H9 (cell line): ENCODE measurements at regions not wholly inside any gene's neighbourhood (a gene's known extent, or its start where the extent isn't known, plus 50 kb on each side); places are given as distances from the start of the nearest gene placed in this dataset.
A peak's percentile ranks its signal among the peaks of the same experiment; 100 is the strongest.

Experiments
- DNase-seq: peaks from one replicate; pipeline ENCODE4 v3.0.0-alpha.2; 2017
- H2AFZ ChIP-seq: one replicate; pipeline ENCODE4 v1.6.1; 2013; ENCODE audit warnings: mild to moderate bottlenecking, low read length, control low read depth, moderate library complexity
- H2AK5ac ChIP-seq: 2 replicates; pipeline ENCODE4 v1.6.1; 2013; ENCODE audit warnings: low read length, control low read depth, mixed read lengths; ENCODE audit not compliant: insufficient read length
- H2BK120ac ChIP-seq: one replicate; pipeline ENCODE4 v1.6.1; 2013; ENCODE audit warnings: low read depth, mild to moderate bottlenecking, low read length, control low read depth, inconsistent platforms; ENCODE audit not compliant: poor library complexity, severe bottlenecking
- H2BK12ac ChIP-seq: 2 replicates; pipeline ENCODE4 v1.6.1; 2013; ENCODE audit warnings: low read length, control low read depth, mixed read lengths, low read depth; ENCODE audit not compliant: insufficient read length
- H2BK15ac ChIP-seq: 2 replicates; pipeline ENCODE4 v1.6.1; 2013; ENCODE audit warnings: low read depth, low read length, control low read depth
- H2BK20ac ChIP-seq: one replicate; pipeline ENCODE4 v1.6.1; 2013; ENCODE audit warnings: low read depth, mild to moderate bottlenecking, low read length, control low read depth, inconsistent platforms; ENCODE audit not compliant: poor library complexity, severe bottlenecking
- H2BK5ac ChIP-seq: 2 replicates; pipeline ENCODE4 v1.6.1; 2013; ENCODE audit warnings: low read length, control low read depth, mixed read lengths; ENCODE audit not compliant: insufficient read length
- H3K14ac ChIP-seq: 2 replicates; pipeline ENCODE4 v1.6.1; 2013; ENCODE audit warnings: low read length, control low read depth; ENCODE audit not compliant: insufficient read depth
- H3K18ac ChIP-seq: 2 replicates; pipeline ENCODE4 v1.6.1; 2013; ENCODE audit warnings: low read depth, mild to moderate bottlenecking, mixed read lengths, low read length, control low read depth; ENCODE audit not compliant: insufficient read length
- H3K23ac ChIP-seq: 2 replicates; pipeline ENCODE4 v1.6.1; 2013; ENCODE audit warnings: low read length, control low read depth, mixed read lengths, low read depth; ENCODE audit not compliant: insufficient read length
- H3K23me2 ChIP-seq: 2 replicates; pipeline ENCODE4 v1.6.1; 2013; ENCODE audit warnings: low read depth, mild to moderate bottlenecking, mixed read lengths, low read length, control low read depth; ENCODE audit not compliant: insufficient read length, poor library complexity, severe bottlenecking
- H3K27ac ChIP-seq: 2 replicates; pipeline ENCODE4 v1.5.1; 2013; ENCODE audit warnings: low read length, control low read depth, mixed read lengths, low read depth; ENCODE audit not compliant: insufficient read length
- H3K27me3 ChIP-seq: 2 replicates; pipeline ENCODE4 v1.6.1; 2013; ENCODE audit warnings: low read length, control low read depth, inconsistent platforms; ENCODE audit not compliant: insufficient read depth
- H3K4ac ChIP-seq: 2 replicates; pipeline ENCODE4 v1.6.1; 2013; ENCODE audit warnings: low read depth, mild to moderate bottlenecking, control low read depth, inconsistent platforms, low read length, moderate library complexity
- H3K4me1 ChIP-seq: 2 replicates; pipeline ENCODE4 v1.6.1; 2013; ENCODE audit warnings: low read length, control low read depth, inconsistent platforms; ENCODE audit not compliant: insufficient read depth
- H3K4me2 ChIP-seq: 2 replicates; pipeline ENCODE4 v1.6.1; 2013; ENCODE audit warnings: low read length, control low read depth, mixed read lengths; ENCODE audit not compliant: insufficient read length, insufficient read depth
- H3K56ac ChIP-seq: 2 replicates; pipeline ENCODE4 v1.6.1; 2013; ENCODE audit warnings: low read depth, mild to moderate bottlenecking, mixed read lengths, low read length, control low read depth; ENCODE audit not compliant: insufficient read length
- H3K79me1 ChIP-seq: 2 replicates; pipeline ENCODE4 v1.6.1; 2013; ENCODE audit warnings: low read depth, mild to moderate bottlenecking, moderate library complexity, low read length, control low read depth, inconsistent platforms; ENCODE audit not compliant: insufficient read depth, poor library complexity, severe bottlenecking
- H3K79me2 ChIP-seq: 2 replicates; pipeline ENCODE4 v1.6.1; 2013; ENCODE audit warnings: low read length, control low read depth, inconsistent platforms; ENCODE audit not compliant: insufficient read depth
- H3K9ac ChIP-seq: 2 replicates; pipeline ENCODE4 v1.6.1; 2013; ENCODE audit warnings: low read length, control low read depth, mixed read lengths; ENCODE audit not compliant: insufficient read length; ENCODE audit errors: extremely low read depth
- H3K9me3 ChIP-seq: one replicate; pipeline ENCODE4 v1.6.1; 2013; ENCODE audit warnings: low read depth, low read length, inconsistent platforms; ENCODE audit not compliant: control insufficient read depth
- H3T11ph ChIP-seq: one replicate; pipeline ENCODE4 v1.6.1; 2013; ENCODE audit warnings: mild to moderate bottlenecking, low read length, control low read depth, inconsistent platforms
- H4K20me1 ChIP-seq: one replicate; pipeline ENCODE4 v1.6.1; 2013; ENCODE audit not compliant: control insufficient read depth, insufficient read length, insufficient read depth
- H4K5ac ChIP-seq: 2 replicates; pipeline ENCODE4 v1.6.1; 2013; ENCODE audit warnings: low read depth, mild to moderate bottlenecking, mixed read lengths, low read length, control low read depth; ENCODE audit not compliant: insufficient read length
- H4K8ac ChIP-seq: replicated peaks from 2 replicates; pipeline ENCODE4 v1.6.1; 2013; ENCODE audit warnings: low read length, control low read depth, mixed read lengths, low read depth; ENCODE audit not compliant: insufficient read length
- H4K91ac ChIP-seq: 2 replicates; pipeline ENCODE4 v1.6.1; 2013; ENCODE audit warnings: low read depth, mild to moderate bottlenecking, moderate library complexity, mixed read lengths, low read length, control low read depth; ENCODE audit not compliant: insufficient read length
- H3K27ac Mint-ChIP-seq, 3 experiments: 2 replicates in 2 of 3; 3 replicates in 1 of 3; pipeline ENCODE4 v1.8.0; 2020 to 2021; ENCODE audit warnings: mixed read lengths in 3 of 3, mild to moderate bottlenecking in 1 of 3, moderate library complexity in 1 of 3
- H3K27me3 Mint-ChIP-seq: 2 replicates; pipeline ENCODE4 v1.8.0; 2021; ENCODE audit warnings: low read depth, mild to moderate bottlenecking, moderate library complexity, mixed read lengths
- H3K36me3 Mint-ChIP-seq, 3 experiments: 2 replicates in 2 of 3; 3 replicates in 1 of 3; pipeline ENCODE4 v1.8.0; 2020 to 2021; ENCODE audit warnings: low read depth in 3 of 3, mixed read lengths in 3 of 3; ENCODE audit not compliant: insufficient read depth in 1 of 3
- H3K4me1 Mint-ChIP-seq, 2 experiments: 2 replicates each; pipeline ENCODE4 v1.8.0; 2020; ENCODE audit warnings: mixed read lengths in 2 of 2
- H3K4me3 Mint-ChIP-seq, 2 experiments: 2 replicates in 1 of 2; 3 replicates in 1 of 2; pipeline ENCODE4 v1.8.0; 2020 to 2021; ENCODE audit warnings: mild to moderate bottlenecking in 2 of 2, mixed read lengths in 2 of 2, moderate library complexity in 1 of 2
- H3K9me3 Mint-ChIP-seq, 2 experiments: 2 replicates in 1 of 2; 3 replicates in 1 of 2; pipeline ENCODE4 v1.8.0; 2020; ENCODE audit warnings: mild to moderate bottlenecking in 2 of 2, mixed read lengths in 2 of 2, moderate library complexity in 1 of 2
- WGBS: extraction: QIAGEN DNeasy Blood & Tissue Kit; methylation state at CpG from one replicate; pipeline ENCODE4 v1.1.7; 2013; ENCODE audit warnings: missing lambda C conversion rate, low lambda C conversion rate, mixed read lengths; ENCODE audit not compliant: insufficient read length; ENCODE audit errors: extremely low coverage; 5-methylcytosine and 5-hydroxymethylcytosine counted together
- TF ChIP-seq, protein P1 (sequence below): fragments of 200-600 bp; sonication (generic); conservative IDR thresholded peaks from 3 replicates; pipeline ENCODE4 v1.8.0; 2021; ENCODE audit warnings: antibody characterized with exemption, mild to moderate bottlenecking

DNA sequence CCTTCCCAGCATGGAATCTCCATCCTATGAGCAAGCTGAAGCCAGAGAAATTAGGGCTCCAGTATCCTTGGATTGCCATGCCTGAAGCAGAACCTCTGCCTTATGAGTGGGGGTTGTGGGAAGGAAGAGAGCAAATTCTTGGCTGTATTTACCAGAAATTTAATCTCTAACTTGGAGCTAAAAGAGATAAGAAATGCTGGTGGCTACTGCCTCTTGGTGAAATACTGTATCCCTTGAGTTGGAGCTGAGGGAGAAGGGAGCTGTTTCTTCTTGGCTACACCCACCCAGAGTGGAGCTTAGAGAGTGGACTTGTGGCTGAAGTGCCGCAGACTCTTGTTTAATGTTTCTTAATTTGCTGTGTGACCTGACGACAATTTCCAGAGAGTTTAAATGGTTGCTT lies 447.3 kb downstream of the ARHGEF28 start:
- Mint-ChIP-seq H3K9me3 (no peaks in the 10 kb centered on the region; a peak in 1 of 5 replicates), H3K36me3 (no peaks in the 10 kb centered on the region), H3K27ac (0 out of 7 replicates have a peak overlapping the region, but pooled peaks of 1 of the 3 experiments have one; percentile 34), H3K4me1 (peaks cover 13 to 19% of the 10 kb centered on the region in 2 experiments), H3K27me3 (no peaks in the 10 kb centered on the region), H3K4me3 (no peak overlapping the region)
- no peak overlapping the region for H4K5ac ChIP-seq
- H3K79me2 ChIP-seq: no peaks in the 10 kb centered on the region
- no peak overlapping the region for H3T11ph ChIP-seq
- TF ChIP-seq, protein P1, sequence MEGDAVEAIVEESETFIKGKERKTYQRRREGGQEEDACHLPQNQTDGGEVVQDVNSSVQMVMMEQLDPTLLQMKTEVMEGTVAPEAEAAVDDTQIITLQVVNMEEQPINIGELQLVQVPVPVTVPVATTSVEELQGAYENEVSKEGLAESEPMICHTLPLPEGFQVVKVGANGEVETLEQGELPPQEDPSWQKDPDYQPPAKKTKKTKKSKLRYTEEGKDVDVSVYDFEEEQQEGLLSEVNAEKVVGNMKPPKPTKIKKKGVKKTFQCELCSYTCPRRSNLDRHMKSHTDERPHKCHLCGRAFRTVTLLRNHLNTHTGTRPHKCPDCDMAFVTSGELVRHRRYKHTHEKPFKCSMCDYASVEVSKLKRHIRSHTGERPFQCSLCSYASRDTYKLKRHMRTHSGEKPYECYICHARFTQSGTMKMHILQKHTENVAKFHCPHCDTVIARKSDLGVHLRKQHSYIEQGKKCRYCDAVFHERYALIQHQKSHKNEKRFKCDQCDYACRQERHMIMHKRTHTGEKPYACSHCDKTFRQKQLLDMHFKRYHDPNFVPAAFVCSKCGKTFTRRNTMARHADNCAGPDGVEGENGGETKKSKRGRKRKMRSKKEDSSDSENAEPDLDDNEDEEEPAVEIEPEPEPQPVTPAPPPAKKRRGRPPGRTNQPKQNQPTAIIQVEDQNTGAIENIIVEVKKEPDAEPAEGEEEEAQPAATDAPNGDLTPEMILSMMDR: no peak
- no peak for DNase-seq
- H3K18ac ChIP-seq: no peak overlapping the region
- H3K23me2 ChIP-seq: no peaks in the 10 kb centered on the region
- no peak overlapping the region for H3K56ac ChIP-seq
- no peak overlapping the region for H2BK5ac ChIP-seq
- no peak overlapping the region for H2BK15ac ChIP-seq
- no peaks in the 10 kb centered on the region for H3K9me3 ChIP-seq
- no peak overlapping the region for H4K8ac ChIP-seq
- H4K91ac ChIP-seq: no peak overlapping the region
- no peak overlapping the region for H3K9ac ChIP-seq
- H3K23ac ChIP-seq: no peak overlapping the region
- H2BK120ac ChIP-seq: no peak overlapping the region
- no peak overlapping the region for H3K4me2 ChIP-seq
- no peaks in the 10 kb centered on the region for H3K4me1 ChIP-seq
- no peaks in the 10 kb centered on the region for H4K20me1 ChIP-seq
- H2BK12ac ChIP-seq: no peak overlapping the region
- no peak overlapping the region for H2AK5ac ChIP-seq
- H3K14ac ChIP-seq: no peak overlapping the region
- H3K27ac ChIP-seq: no peak overlapping the region
- no peaks in the 10 kb centered on the region for H3K27me3 ChIP-seq
- no peak overlapping the region for H2AFZ ChIP-seq
- no peak overlapping the region for H2BK20ac ChIP-seq
- no peaks in the 10 kb centered on the region for H3K79me1 ChIP-seq
- no CpG with 5 or more reads among the region's 2 CpGs for WGBS
- H3K4ac ChIP-seq: no peak overlapping the region
